ENCODE measurements at regions not wholly inside any gene's neighbourhood (a gene's known extent, or its start where the extent isn't known, plus 50 kb on each side); places are given as distances from the start of the nearest gene placed in this dataset.

GRCh38 chr20:16801919-16802651, 53.9 kb downstream of the OTOR start:
- peak; percentile 56 for DNase-seq (ENCODE audit: low read depth)

DNA sequence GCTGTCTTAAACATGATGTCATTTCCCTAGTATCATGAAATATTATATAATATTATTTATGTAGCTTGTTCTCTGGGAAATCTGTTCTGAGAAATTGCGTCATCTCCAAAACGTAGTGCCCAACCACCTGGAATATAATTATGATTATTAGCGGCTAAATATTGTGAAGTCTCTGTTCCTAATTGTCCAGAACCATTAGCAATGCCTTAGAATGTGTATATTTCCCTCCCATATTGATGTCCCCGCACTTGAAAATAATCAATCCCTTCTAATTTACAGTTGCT, 54.4 kb downstream of the OTOR start:
- DNase-seq (ENCODE audit: low read depth), result no peak

DNA sequence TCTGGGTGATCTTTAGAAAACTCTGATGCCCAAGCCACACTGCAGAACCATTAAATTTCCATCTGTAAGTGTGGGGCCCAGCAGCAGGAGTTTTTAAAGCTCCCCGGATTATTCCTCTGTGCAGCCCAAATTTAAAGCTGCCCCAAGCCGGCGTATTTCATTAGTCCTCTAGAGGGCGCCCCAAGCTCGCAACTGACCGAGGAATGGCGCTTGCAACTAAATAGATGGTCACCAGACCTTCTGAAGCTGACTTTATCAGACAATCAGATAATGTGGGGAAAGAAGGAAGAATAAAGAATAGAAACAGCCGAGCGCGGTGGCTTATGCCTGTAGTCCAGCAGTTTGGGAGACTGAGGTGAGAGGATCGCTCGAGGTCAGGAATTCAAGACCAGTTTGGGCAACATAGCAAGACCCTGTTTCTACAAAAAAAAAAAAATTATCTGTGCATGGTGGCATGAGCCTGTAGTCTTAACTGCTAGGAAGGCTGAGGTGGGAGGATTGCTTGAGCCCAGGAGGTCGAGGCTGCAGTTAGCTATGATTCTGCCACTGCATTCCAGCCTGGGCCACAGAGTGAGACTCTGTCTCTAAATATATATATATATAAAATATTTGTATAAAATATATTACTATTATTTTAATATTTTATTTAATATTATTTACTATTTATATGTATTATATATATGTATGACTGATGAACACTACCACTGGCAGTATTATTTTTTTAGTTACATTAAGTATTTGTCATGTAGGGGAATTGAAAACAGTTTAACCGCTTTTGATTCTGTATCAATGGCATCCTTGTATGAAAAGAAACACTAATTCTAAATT, 56.0 kb downstream of the OTOR start:
- DNase-seq (ENCODE audit: low read depth), result peak; percentile 54

- DNase-seq (ENCODE audit: low read depth), result no peak
These were observed 56.6 kb downstream of the OTOR start for GRCh38 chr20:16804793-16805187.

DNA sequence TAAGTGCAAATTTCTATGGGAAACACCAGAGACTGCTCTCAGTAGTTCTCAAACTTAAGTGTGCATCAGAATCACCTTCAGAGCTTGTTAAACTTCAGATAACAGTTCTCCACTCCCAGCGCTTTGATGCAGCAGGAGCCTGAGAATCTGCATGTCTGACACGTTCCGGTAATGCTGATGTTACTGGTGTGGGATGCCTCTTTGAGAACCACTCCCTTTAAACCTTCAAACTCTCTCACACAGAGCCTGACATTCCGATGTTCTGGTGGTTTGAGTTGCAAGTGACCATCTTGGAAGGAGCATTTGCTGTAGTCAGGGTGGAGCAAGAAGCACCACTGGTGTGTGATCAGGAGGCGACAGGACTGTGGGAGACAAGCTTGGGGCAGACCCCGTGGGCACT, 57.9 kb downstream of the OTOR start:
- DNase-seq (ENCODE audit: low read depth), result no peak

DNA sequence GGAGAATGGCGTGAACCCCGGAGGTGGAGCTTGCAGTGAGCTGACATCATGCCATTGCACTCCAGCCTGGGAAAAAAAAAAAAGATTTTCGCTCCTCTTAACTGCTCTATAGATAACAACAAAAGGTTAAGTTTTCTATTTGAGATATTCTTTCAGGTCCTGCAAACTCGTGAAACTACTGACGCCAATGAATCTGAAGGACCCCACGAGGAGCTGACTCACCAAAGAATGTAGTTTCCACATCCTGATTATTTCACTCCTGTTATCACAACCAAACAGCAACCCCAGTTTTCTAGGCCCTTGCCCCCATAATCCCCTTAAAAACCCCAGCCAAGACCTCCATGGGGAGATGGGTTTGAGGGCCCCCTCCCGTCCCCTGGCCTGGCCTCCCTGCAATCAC, 58.7 kb downstream of the OTOR start:
- no peak for DNase-seq (ENCODE audit: low read depth)

DNA sequence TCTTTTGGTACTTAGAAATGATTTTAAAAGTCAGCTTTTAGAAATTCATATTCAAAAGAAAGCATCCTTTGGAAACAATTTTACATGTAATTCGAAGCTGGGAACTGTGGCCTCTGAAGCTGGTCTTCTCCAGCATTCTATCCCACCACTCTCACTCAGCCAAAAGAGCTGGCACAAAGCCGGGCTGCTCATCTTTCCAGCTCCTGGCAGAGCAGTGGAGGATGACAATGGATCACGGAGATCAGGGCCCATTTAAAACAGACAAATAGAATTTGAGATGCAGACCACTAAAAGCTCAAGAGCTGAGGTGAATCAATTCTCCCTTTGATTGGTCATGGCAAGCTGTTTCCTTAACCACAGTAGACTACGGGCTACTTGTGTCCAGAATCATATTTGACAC, 60.6 kb downstream of the OTOR start:
- DNase-seq (ENCODE audit: low read depth), result no peak

DNA sequence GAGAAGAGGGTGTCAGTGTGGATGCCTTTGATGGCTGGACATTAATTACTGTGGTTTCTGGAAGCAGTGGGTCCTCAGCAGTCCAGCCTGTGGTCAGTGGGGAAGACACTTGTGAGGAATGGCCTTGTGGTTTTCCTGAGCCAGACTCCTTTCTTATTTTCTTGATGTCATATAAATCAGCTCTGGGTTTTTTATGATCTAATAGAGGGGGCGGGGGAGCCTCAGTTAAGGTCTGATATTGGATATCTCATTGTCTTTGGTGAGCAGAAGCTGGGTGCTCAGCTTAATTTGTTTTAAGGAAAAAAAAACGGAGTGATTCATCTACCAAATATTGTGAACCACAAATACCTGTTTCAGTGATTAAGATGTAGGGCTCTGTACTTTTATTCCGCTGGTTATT, 62.1 kb downstream of the OTOR start:
- no peak for DNase-seq (ENCODE audit: low read depth)

DNA sequence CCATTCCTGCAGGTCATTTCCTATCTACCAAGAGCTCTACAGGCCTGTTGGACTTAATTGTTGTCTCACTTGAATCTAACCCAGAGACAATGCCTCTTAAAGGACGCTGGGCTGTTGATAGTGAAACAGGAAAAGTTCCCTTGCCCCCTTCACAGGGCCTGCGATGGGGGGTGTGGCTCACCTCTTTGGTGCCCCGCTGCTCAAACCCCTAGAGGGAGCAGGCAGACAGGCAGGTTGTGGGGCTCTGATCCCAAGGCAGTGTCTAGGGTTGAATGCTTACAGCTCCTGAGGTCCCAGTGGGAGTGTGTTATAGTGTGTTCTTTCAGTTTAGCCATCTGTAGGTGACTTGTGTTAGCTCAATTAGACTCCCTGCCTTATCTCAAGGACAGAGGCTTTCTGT, 68.0 kb downstream of the OTOR start:
- no peak for DNase-seq (ENCODE audit: low read depth)

DNA sequence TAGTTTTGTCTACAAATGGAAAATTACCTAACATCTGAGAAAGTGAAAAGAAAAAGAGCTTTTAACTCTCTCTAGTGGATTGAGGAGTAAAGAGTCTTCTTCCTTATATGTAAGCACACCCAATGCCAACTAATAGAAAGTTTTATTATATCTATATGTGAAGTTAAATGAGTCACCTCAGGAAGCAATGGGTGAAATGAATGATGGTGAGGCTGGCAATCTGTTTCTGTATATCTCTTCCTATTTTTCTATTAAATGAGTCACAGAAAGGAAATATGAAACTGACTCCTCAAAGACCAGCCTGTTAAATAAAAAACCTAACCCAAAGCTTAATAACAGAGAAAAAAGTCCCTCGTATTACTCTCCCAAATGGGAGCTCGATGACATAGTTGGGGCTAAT, 71.3 kb downstream of the OTOR start:
- no peak for DNase-seq (ENCODE audit: low read depth)

GRCh38 chr20:16821211-16822089, 73.3 kb downstream of the OTOR start:
- DNase-seq (ENCODE audit: low read depth), result peak; percentile 49

DNA sequence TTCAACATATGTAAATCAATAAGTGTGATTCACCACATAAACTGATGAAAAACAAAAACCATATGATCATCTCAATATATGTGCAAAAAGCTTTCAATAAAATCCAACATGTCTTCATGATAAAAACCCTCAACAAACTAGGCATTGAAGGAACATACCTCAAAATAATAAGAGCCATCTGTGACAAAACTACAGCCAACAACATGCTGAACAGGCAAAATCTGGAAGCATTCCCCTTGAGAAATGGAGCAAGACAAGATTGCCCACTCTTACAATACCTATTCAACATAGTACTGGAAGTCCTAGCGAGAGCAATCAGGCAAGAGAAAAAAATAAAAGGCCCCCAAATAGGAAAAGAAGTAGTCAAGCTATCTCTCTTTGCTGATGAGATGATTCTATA, 76.5 kb downstream of the OTOR start:
- DNase-seq (ENCODE audit: low read depth), result no peak

- DNase-seq (ENCODE audit: low read depth), result no peak
These were observed 80.6 kb downstream of the OTOR start for GRCh38 chr20:16828666-16829305.

DNA sequence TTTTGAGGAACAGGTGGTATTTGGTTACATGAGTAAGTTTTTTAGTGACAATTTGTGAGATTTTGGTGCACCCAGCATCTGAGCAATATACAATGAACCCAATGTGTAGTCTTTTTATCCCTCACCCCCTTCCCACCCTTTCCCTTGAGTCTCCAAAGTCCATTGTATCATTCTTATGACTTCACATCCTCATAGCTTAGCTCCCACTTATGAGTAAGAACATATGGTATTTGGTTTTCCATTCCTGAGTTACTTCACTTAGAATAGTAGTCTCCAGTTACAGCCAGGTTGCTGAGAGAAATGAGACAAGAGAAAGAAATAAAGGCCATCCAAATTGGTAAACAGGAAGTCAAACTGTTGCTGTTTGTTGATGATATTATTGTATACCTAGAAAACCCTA, 87.5 kb downstream of the OTOR start:
- peak; percentile 0 for DNase-seq (ENCODE audit: low read depth)

GRCh38 chr20:16842486-16843120, 94.4 kb downstream of the OTOR start:
- DNase-seq (ENCODE audit: low read depth), result no peak

DNA sequence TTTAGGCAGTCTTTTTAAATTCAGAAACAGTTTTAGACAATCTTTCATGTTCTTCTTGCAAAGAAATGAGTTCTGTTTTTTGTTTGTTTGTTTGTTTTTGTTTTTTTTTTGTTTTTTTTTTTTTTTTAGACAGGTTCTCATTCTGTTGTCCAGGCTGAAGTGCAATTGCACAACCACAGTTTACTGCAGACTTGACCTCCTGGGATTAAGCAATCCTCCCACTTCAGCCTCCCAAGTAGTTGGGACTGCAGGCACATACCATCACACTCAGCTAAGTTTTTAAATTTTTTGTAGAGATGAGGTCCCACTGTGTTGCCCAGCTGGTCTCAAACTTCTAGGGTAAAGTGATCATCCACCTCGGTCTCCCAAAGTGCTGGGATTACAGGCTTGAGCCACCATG, 96.2 kb downstream of the OTOR start:
- DNase-seq (ENCODE audit: low read depth), result no peak

- DNase-seq (ENCODE audit: low read depth), result no peak
These were observed 97.8 kb downstream of the OTOR start for GRCh38 chr20:16846006-16846405.

DNA sequence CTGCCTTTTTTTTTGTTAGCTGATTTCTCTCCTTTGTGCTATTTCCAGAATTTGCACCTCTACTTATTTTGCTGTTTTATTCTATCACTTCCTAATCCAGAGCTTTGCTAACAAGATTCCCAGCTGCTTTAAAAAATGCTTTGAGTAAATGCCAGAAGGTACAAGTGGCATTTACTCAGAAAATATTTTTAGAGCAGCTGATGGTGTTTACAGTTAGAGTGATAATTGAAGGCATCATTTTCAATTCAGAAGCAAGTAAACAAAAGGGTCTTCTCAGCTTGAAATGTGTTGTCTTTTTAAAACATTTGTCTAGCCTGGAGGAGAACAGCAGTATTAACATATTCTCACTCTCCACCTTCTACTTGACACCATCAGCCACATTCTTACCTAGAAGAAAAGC, 99.9 kb downstream of the OTOR start:
- no peak for DNase-seq (ENCODE audit: low read depth)

- no peak for DNase-seq (ENCODE audit: low read depth)
These were observed 100.4 kb downstream of the OTOR start for GRCh38 chr20:16848526-16848925.

DNA sequence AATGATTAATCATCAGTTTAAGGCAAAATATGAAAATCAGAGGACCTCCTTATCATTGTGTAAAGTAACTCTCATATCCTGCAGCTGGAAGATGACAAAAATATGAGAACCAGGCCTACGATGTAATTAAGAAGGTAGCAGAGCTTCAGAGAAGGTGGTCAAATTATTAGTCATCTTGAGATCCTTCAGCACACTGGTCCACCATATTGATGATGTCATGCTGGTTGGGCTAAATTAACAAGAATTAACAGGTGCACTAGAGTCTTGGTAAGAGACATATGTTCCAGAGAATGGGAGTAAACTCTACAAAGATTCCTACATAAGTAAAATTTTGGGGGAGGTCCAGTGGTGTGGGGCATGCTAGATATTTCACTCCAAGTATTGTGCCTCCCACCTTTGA, 112.8 kb downstream of the OTOR start:
- DNase-seq (ENCODE audit: low read depth), result no peak

GRCh38 chr20:16861708-16862107, 113.5 kb downstream of the OTOR start:
- DNase-seq (ENCODE audit: low read depth), result no peak

- no peak for DNase-seq (ENCODE audit: low read depth)
These were observed 115.1 kb downstream of the OTOR start for GRCh38 chr20:16863303-16863702.
